GM04504 (cell line): ENCODE measurements at regions not wholly inside any gene's neighbourhood (a gene's known extent, or its start where the extent isn't known, plus 50 kb on each side); places are given as distances from the start of the nearest gene placed in this dataset.
A peak's percentile ranks its signal among the peaks of the same experiment; 100 is the strongest.

Source experiments
- DNase-seq: peaks from one replicate; pipeline ENCODE4 v3.0.0-alpha.2; 2012; ENCODE audit warnings: low read depth

GRCh38 chr21:41045534-41046268 lies 122.3 kb upstream of the BACE2 start:
- DNase-seq, result no peak

GRCh38 chr21:41048145-41048544 lies 119.8 kb upstream of the BACE2 start:
- no peak for DNase-seq

DNA sequence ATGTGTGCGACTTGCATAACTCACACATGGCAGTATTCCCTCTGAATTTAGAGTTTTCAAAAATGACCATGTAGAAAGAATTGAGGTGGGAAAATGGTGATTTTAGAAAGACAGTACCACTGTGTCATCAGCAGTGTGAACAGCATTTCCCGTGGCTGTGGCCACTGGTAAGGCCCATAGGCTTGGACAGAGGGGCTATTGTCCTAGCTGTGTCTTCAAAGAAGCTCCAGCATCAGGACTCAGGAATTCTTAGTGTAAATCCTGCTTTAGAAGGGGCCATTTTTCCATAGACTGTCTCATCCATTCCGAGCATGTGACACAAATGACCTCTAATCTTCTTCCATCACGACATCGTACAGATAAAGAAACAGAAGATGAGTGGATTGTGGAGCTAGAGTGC lies 119.3 kb upstream of the BACE2 start:
- no peak for DNase-seq

GRCh38 chr21:41052820-41053555 lies 115.0 kb upstream of the BACE2 start:
- DNase-seq, result no peak

- no peak for DNase-seq
Observed at GRCh38 chr21:41054018-41054578, 113.9 kb upstream of the BACE2 start.

DNA sequence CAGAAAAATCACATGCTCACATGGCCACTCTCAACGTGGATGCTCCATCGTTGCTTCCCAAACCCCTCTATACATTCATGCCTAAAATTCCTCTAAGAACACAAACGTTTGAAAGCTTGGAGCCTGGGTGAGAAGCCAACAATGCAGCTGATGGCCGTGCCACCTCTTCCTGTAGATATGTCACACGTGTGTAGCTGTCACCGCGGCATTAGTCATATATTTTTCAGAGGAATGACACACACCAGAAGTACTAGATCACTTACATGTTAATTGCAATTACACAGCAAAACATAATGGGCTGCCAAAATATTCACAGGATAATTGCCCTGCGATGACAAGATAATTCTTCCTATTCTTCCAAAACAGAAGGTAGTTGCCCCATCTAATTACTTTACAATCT lies 112.7 kb upstream of the BACE2 start:
- DNase-seq, result no peak

DNA sequence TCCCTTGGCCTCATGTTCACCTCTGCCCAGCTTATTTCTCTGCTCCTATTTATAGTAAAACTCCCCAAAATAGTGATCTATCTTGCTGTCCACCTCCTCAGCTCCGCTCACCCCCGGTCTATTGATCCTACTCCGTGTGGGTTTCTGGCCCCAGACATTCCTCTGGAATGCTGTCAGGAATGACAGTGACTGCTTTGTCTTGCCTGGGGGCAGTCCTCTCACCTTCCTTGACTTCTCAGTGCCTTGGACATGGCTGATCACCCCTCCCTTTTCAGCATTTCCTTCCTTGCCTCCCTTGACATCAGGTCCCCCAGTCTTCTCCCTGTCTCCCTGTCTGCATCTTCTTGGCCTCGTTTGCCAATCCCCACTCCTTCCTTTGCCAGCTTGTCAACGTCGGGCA lies 108.1 kb upstream of the BACE2 start:
- no peak for DNase-seq

GRCh38 chr21:41061701-41062100 lies 106.3 kb upstream of the BACE2 start:
- DNase-seq, result no peak

- no peak for DNase-seq
Observed at GRCh38 chr21:41064334-41064791, 103.6 kb upstream of the BACE2 start.

DNA sequence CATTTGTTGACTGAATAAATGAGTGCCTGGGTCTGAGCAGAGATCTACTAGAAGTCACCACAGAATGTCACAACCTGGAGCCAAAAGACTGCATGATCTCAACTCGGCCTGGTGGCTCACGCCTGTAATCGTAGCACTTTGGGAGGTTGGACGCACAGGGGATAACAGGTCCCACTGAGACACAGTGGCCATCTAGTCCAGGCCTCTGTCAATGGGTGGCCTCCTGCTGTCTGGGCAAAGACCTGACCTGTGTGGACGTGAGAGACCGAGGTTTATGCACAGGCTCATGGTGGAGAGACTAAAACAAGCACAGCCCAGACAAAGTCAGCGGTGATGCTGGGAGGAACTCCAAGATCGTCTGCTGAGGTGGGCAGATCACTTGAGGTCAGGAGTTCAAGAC lies 103.0 kb upstream of the BACE2 start:
- no peak for DNase-seq

DNA sequence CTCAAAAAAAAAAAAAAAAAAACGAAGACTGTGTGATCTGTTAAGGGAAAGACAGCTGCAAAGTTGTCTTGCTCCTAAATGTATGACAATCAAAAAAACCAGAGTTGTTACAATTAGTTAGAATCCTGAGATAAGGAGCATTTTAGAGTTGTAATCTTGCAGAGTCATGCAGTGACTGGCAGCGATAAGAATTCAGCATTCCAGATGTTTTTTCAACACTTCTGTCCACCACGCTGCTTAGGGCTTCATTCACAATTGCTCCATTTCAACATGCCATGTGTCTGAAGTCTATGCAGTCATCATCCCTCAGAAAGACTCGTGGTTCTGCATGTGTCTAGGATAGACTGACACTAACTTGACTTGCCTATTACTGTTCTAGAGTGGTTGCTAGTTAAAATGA lies 102.4 kb upstream of the BACE2 start:
- no peak for DNase-seq

GRCh38 chr21:41066086-41066938 lies 101.6 kb upstream of the BACE2 start:
- DNase-seq, result no peak

GRCh38 chr21:41067709-41068108 lies 100.3 kb upstream of the BACE2 start:
- DNase-seq, result no peak

DNA sequence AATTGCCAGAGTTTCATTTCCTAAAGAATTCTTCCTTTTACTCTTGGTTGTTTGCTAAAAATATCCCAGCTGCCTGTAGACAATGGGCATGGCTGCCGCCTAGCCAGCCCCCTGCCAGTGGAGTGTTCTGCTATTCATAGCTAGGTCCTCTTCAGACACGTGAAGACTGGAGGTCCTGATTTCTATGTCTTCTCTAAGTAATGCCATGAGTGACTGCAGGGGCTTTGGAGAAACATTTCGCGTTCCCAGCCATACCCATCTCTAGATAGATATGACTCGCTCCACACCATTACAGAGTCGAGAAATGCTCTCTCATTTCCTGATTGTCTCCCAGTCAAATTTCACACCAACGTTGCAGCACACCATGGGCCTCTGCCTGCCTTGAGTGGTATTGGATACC lies 99.5 kb upstream of the BACE2 start:
- no peak for DNase-seq

DNA sequence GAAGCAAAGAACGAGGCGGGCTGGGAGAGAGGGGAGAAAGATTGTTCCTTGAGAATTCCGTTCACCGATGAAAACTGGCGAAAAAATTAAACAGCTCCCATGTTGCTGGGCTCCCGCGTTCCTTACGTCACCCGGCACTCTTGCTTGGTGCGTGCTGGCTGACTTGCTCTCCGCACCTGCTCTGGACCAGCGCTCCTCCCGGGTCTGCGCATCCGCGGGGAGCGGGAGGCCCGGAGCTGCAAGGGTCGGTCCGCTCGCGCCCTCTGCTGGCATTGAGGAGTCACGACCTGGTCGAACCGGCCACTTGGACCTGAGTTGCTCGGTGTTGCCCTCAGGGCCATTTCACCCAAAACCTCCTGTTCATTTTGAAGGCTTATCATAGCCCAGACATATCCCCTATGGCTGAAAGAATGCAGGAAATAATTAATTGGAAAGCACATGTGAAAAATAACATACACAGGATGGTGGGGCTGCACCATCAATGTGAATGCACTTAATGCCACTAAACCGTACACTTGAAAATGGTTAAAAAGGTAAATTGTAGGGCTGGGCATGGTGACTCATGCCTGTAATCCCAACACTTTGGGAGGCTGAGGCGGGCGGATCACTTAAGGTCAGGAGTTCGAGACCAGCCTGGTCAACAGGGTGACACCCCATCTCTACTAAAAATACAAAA lies 98.9 kb upstream of the BACE2 start:
- peak; percentile 10 for DNase-seq

DNA sequence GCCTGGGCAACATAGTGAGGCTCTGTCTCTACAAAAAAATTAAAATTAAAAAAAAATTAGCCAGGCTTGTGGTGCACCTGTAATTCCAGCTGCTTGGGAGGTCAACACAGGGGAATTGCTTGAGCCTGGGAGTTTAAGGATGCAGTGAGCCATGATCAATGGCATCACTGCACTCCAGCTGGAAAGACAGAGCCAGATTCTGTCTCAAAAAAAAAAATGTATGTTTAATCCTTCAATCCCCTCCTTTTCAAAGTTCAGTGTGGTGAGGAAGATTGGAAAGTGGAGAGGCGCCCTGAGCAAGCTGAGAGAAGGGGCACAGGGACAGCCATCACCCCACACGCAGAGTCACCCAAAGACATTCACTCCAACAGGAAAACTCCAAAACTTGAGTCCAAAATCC lies 97.7 kb upstream of the BACE2 start:
- no peak for DNase-seq

GRCh38 chr21:41071258-41072171 lies 96.4 kb upstream of the BACE2 start:
- DNase-seq, result no peak

DNA sequence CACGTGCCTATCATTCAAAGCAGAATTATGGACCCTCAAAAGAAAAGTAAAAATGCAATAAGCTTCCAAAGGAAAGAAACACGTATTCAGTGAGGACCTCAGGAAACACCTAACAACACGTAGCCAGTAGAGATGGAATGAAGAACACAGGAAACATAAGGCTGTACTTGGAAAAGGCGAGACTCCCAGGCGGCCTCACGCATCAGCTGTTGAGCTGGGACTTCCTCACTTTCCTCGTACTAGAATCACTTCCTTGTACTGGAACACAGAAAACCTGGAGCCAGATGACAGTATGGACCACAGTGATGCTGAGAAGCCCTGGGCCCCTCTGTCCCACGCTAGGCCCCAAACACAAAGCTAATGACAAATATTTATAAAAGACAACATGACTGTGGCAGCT lies 94.4 kb upstream of the BACE2 start:
- DNase-seq, result no peak

DNA sequence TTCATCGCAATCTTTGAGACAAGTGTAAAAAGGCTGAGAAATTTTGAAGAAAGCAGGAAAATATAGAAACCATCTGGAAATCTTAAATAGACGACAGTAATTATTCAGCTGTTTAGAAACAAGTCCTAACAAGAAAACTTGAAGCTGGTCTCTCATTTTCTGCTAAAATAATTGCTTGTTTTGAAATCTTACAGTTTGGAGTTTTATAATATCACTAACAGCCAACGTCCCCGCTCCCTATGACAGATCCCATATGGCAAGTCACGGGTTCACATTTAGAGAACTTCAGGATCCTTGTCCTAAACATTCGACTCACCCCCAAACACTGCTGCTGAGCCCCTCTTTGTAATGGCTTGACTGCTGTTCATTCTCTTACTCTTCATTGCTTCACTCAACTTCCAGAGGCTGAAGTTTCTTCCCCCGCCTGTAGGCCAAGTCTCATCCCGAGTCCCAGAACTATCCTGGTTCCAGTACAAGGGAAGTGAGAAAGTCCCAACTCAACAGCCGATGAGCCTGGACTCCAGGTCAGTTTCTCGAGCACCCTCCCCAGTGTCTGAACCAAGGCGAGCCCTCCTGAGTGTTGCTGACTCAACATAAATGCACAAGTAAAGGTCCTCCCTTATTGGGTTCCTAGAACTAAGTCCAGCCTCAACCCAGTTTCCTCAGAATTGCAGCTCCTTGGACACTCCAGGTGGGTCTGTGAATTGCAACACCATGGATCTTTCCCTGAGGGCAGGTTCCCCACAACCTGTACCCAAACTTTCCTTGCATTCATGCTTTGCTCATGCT lies 93.4 kb upstream of the BACE2 start:
- DNase-seq, result no peak

GRCh38 chr21:41075656-41076055 lies 92.3 kb upstream of the BACE2 start:
- no peak for DNase-seq
